B cell (primary cell): ENCODE measurements at regions not wholly inside any gene's neighbourhood (a gene's known extent, or its start where the extent isn't known, plus 50 kb on each side); places are given as distances from the start of the nearest gene placed in this dataset.

Source experiments
- ATAC-seq: fragments of 200-7000 bp; cut with Tn5 transposase; one replicate; pipeline ENCODE4 v1.10.0; 2021; ENCODE audit warnings: low read depth, mild to moderate bottlenecking, moderate number of reproducible peaks, moderate library complexity
- CTCF ChIA-PET: fragments of 350-600 bp; sonication (Branson Sonifier 250); formaldehyde crosslinking; loops from one replicate; lab custom pipeline; 2021; ENCODE audit warnings: antibody characterized with exemption, inconsistent platforms; lab: Charles Lee
- POLR2A ChIA-PET: fragments of 350-600 bp; sonication (Branson Sonifier 250); formaldehyde crosslinking; loops from one replicate; lab custom pipeline; 2021; ENCODE audit warnings: antibody characterized with exemption; lab: Charles Lee
- DNase-seq: peaks from one replicate; pipeline ENCODE4 v3.0.0; 2013
- H2AFZ ChIP-seq: 2 replicates; pipeline ENCODE4 v1.6.1; 2012; ENCODE audit warnings: mild to moderate bottlenecking, low read depth, low read length; ENCODE audit not compliant: insufficient read depth, poor library complexity, severe bottlenecking
- H3K27ac ChIP-seq, 2 donors: 1 replicate in 1 of 2; 2 replicates in 1 of 2; pipeline ENCODE4 v1.5.1; 2012 to 2013; ENCODE audit warnings: low read length in 2 of 2, mild to moderate bottlenecking in 2 of 2, moderate library complexity in 1 of 2
- H3K27me3 ChIP-seq, 4 experiments: fragments of 200-600 bp in 1 of 4; sonication (generic) in 1 of 4; replicated peaks in 1 of 4; 1 replicate in 2 of 4; 2 replicates in 2 of 4; pipeline versions ENCODE4 v1.6.1 to v1.7.0; 2013 to 2016; ENCODE audit warnings: low read length in 3 of 4, mild to moderate bottlenecking in 2 of 4, mixed read lengths in 1 of 4, moderate library complexity in 1 of 4; ENCODE audit not compliant: insufficient read depth in 4 of 4, control insufficient read depth in 3 of 4; ENCODE audit errors: control extremely low read depth in 1 of 4
- H3K36me3 ChIP-seq, 2 experiments: replicated peaks in 1 of 2; 1 replicate in 1 of 2; 2 replicates in 1 of 2; pipeline versions ENCODE4 v1.6.1 to v1.7.1; 2013; ENCODE audit warnings: low read length in 1 of 2; ENCODE audit not compliant: insufficient read depth in 2 of 2, control insufficient read depth in 1 of 2; ENCODE audit errors: control extremely low read depth in 1 of 2, extremely low read depth in 1 of 2
- H3K4me1 ChIP-seq, 2 donors: fragments of 200-600 bp in 1 of 2; sonication (generic) in 1 of 2; 1 replicate in 1 of 2; 2 replicates in 1 of 2; pipeline versions ENCODE4 v1.5.1 to v1.6.1; 2013 to 2017; ENCODE audit warnings: low read length in 2 of 2; ENCODE audit not compliant: control insufficient read depth in 2 of 2, insufficient read depth in 2 of 2
- H3K4me2 ChIP-seq: replicated peaks from 2 replicates; pipeline ENCODE3; 2012; ENCODE audit warnings: mild to moderate bottlenecking, low read depth, low read length; ENCODE audit not compliant: poor library complexity, severe bottlenecking
- H3K4me3 ChIP-seq, 5 experiments: fragments of 200-600 bp in 1 of 5; sonication (generic) in 1 of 5; 1 replicate in 3 of 5; 2 replicates in 2 of 5; pipeline versions ENCODE4 v1.5.1 to v1.7.0; 2011 to 2016; ENCODE audit warnings: low read length in 4 of 5, mild to moderate bottlenecking in 4 of 5, low read depth in 2 of 5, control low read depth in 1 of 5, moderate library complexity in 1 of 5; ENCODE audit not compliant: insufficient read depth in 1 of 5; ENCODE audit errors: control extremely low read depth in 1 of 5, extremely low read depth in 1 of 5
- H3K79me2 ChIP-seq: fragments of 200-600 bp; sonication (generic); one replicate; pipeline ENCODE4 v1.6.0; 2016; ENCODE audit warnings: low read length; ENCODE audit not compliant: control insufficient read depth, insufficient read depth
- H3K9ac ChIP-seq: fragments of 200-600 bp; sonication (generic); 2 replicates; pipeline ENCODE4 v1.6.1; 2017; ENCODE audit warnings: mild to moderate bottlenecking, low read length, moderate library complexity
- H3K9me3 ChIP-seq, 3 donors: one replicate each; pipeline versions ENCODE4 v1.6.1 to v1.7.1; 2013; ENCODE audit warnings: low read length in 2 of 3; ENCODE audit not compliant: control insufficient read depth in 2 of 3, insufficient read depth in 1 of 3; ENCODE audit errors: control extremely low read depth in 1 of 3
- H4K20me1 ChIP-seq: 2 replicates; pipeline ENCODE4 v1.6.0; 2012; ENCODE audit warnings: mild to moderate bottlenecking, low read length; ENCODE audit not compliant: insufficient read depth, control insufficient read depth, poor library complexity, severe bottlenecking
- H3K27ac Mint-ChIP-seq: one replicate; pipeline ENCODE4 v1.8.0; 2021; ENCODE audit warnings: mixed read lengths
- H3K27me3 Mint-ChIP-seq: one replicate; pipeline ENCODE4 v1.8.0; 2021; ENCODE audit warnings: mixed read lengths
- H3K4me1 Mint-ChIP-seq: one replicate; pipeline ENCODE4 v1.8.0; 2021; ENCODE audit warnings: mixed read lengths
- H3K4me3 Mint-ChIP-seq: one replicate; pipeline ENCODE4 v1.8.0; 2021; ENCODE audit warnings: mixed read lengths
- H3K9me3 Mint-ChIP-seq: one replicate; pipeline ENCODE4 v1.8.0; 2022; ENCODE audit warnings: mixed read lengths; ENCODE audit not compliant: insufficient read depth
- EZH2 ChIP-seq: IDR thresholded peaks from 2 replicates; pipeline ENCODE4 v1.6.1; 2012; ENCODE audit warnings: borderline replicate concordance, low read depth, mild to moderate bottlenecking, moderate library complexity, low read length; ENCODE audit not compliant: insufficient read depth, poor library complexity, severe bottlenecking
- WGBS: methylation state at CpG from one replicate; pipeline ENCODE4 v1.1.5; 2013; ENCODE audit warnings: missing lambda C conversion rate; ENCODE audit not compliant: insufficient coverage; 5-methylcytosine and 5-hydroxymethylcytosine counted together
- intact Hi-C: fragments of 100-400 bp; cut with micrococcal nuclease; formaldehyde crosslinking; loops from one replicate; pipeline ENCODE4 v1.10.0; 2022
- TF ChIP-seq, protein P1 (sequence below): fragments of 200-600 bp; IDR thresholded peaks from one replicate; pipeline ENCODE4 v1.8.0; 2022; ENCODE audit warnings: antibody characterized with exemption, mild to moderate bottlenecking

DNA sequence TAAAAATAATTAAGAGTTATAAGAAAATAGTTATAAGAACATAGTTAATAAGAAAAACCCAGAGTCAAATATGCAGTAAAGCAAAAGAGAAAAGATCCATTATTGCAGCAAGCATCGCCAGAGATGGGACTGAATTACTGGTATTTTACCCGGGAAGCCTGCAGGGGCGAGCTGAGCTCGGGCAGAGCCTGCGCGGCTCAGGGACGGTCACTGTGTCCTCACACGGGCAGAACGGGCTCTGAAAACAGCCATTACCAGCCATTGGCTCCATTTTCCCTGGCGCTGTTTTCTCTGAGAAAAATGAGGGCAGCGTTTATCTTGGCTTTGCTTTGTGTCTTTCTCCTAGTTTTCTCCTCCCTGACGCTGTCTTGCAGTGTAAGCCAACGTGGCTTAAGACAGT is 95.3 kb upstream of the ALKAL2 start:
- CTCF ChIA-PET = no interaction called here
- POLR2A ChIA-PET = no interaction called here
- 60% methylated on average over 11 of the region's 13 CpGs for WGBS

GRCh38 chr2:382728-383022 is 94.8 kb upstream of the ALKAL2 start:
- H3K4me1 Mint-ChIP-seq = peaks cover 8% of the 10 kb centered on the region
- Histone ChIP-seq H3K36me3 (no peaks in the 10 kb centered on the region), H4K20me1 (no peaks in the 10 kb centered on the region), H3K27me3 (no peaks in the 10 kb centered on the region), H3K79me2 (no peaks in the 10 kb centered on the region), H3K9ac (no peak overlapping the region), H3K27ac (no peak overlapping the region), H3K4me1 (peaks cover 0 to 8% of the 10 kb centered on the region in 2 donors), H3K4me3 (no peak overlapping the region), H3K9me3 (no peaks in the 10 kb centered on the region), H2AFZ (no peak overlapping the region), H3K4me2 (no peak overlapping the region)
- 100% methylated on average over 5 of the region's 7 CpGs for WGBS
- ChIA-PET CTCF (no interaction called here), POLR2A (no interaction called here)
- H3K27ac Mint-ChIP-seq = no peak overlapping the region
- no peak for ATAC-seq
- H3K27me3 Mint-ChIP-seq = peaks cover 9% of the 10 kb centered on the region
- intact Hi-C loops = no loop called here
- H3K9me3 Mint-ChIP-seq = peaks cover 5% of the 10 kb centered on the region
- DNase-seq = no peak
- TF ChIP-seq EZH2 = no peak
- TF ChIP-seq, protein P1, sequence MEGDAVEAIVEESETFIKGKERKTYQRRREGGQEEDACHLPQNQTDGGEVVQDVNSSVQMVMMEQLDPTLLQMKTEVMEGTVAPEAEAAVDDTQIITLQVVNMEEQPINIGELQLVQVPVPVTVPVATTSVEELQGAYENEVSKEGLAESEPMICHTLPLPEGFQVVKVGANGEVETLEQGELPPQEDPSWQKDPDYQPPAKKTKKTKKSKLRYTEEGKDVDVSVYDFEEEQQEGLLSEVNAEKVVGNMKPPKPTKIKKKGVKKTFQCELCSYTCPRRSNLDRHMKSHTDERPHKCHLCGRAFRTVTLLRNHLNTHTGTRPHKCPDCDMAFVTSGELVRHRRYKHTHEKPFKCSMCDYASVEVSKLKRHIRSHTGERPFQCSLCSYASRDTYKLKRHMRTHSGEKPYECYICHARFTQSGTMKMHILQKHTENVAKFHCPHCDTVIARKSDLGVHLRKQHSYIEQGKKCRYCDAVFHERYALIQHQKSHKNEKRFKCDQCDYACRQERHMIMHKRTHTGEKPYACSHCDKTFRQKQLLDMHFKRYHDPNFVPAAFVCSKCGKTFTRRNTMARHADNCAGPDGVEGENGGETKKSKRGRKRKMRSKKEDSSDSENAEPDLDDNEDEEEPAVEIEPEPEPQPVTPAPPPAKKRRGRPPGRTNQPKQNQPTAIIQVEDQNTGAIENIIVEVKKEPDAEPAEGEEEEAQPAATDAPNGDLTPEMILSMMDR = no peak
- H3K4me3 Mint-ChIP-seq = no peak overlapping the region

More for the DNA sequence above, 95.3 kb upstream of the ALKAL2 start:
- H3K4me3 ChIP-seq = no peak overlapping the region
- no peaks in the 10 kb centered on the region for H3K27me3 ChIP-seq
- TF ChIP-seq, protein P1 = no peak
- no peak for TF ChIP-seq EZH2
- no peak overlapping the region for H3K4me2 ChIP-seq
- ATAC-seq = no peak
- H2AFZ ChIP-seq = no peak overlapping the region
- DNase-seq = no peak
- intact Hi-C loops = no loop called here
- Mint-ChIP-seq H3K4me3 (no peak overlapping the region), H3K27ac (no peak overlapping the region), H3K9me3 (peaks cover 2% of the 10 kb centered on the region), H3K4me1 (peaks cover 8% of the 10 kb centered on the region), H3K27me3 (peaks cover 5% of the 10 kb centered on the region)
- no peaks in the 10 kb centered on the region for H4K20me1 ChIP-seq
- no peak overlapping the region for H3K27ac ChIP-seq
- no peaks in the 10 kb centered on the region for H3K36me3 ChIP-seq
- no peak overlapping the region for H3K9ac ChIP-seq
- no peaks in the 10 kb centered on the region for H3K79me2 ChIP-seq
- peaks cover 0 to 8% of the 10 kb centered on the region in 2 donors for H3K4me1 ChIP-seq
- no peaks in the 10 kb centered on the region for H3K9me3 ChIP-seq
